HG02981 (cell line): ENCODE measurements at regions not wholly inside any gene's neighbourhood (a gene's known extent, or its start where the extent isn't known, plus 50 kb on each side); places are given as distances from the start of the nearest gene placed in this dataset.
"Not testable (repeated sequence)": the region's sequence is repeated elsewhere in the genome, so short reads cannot be mapped to it uniquely, and the experiment has no call there.

Source experiments
- ATAC-seq: cut with Tn5 transposase; IDR thresholded peaks from one replicate; pipeline ENCODE4 v1.9.1; 2021; ENCODE audit warnings: mild to moderate bottlenecking, moderate library complexity; ENCODE audit not compliant: unreplicated experiment

DNA sequence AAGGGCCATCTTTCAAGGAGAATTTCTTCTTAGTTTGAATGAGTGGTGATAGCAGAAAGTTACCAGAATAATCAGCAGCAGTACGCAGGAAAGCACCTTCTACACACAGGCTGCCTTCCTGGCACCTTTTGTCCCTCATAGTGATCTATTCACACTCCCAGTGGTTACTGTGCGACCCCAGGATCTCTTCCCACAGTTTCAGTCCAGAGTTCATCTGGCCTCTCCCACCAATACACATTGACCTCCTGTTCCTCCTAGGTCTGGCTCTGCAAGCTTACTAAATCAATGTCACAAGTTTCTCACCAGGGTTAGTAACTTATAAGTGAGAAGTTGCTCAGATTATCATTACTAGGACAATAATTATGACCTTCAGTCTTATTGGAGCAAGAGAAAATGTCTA lies 99.1 kb upstream of the PIK3R1 start:
- no peak for ATAC-seq

- no peak for ATAC-seq
These were observed 100.0 kb upstream of the PIK3R1 start for GRCh38 chr5:68115584-68115983.

DNA sequence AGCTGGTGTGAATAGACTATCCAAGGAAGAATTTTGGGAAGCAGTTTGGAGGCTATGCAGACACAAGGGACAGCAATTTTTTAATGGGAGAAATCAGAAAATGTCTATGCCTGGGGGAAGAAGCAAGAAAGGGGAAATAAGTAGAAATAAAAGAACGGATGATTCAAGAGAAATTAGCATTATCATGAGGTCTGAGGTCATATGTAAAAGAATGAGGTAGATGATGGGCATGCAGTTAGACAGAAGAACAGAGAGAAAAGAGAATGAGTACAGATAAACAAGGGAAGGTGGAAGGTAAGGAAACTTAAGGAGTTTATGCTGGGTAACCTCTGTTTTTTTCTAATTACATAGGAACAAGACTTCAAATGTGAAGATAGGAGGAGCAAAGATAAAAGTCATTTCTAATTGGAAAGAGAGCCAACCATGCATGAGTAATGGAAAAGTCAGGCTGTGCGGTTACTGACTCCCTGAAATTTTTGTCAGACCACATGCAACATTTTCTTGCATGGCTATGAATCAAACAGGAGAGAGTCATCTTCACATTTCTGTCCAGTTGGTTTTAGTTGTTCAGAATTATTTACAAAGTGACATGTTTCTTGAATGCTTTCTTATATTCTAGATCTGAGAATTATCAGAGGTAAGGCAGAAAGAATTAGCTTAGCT lies 101.0 kb upstream of the PIK3R1 start:
- no peak for ATAC-seq

DNA sequence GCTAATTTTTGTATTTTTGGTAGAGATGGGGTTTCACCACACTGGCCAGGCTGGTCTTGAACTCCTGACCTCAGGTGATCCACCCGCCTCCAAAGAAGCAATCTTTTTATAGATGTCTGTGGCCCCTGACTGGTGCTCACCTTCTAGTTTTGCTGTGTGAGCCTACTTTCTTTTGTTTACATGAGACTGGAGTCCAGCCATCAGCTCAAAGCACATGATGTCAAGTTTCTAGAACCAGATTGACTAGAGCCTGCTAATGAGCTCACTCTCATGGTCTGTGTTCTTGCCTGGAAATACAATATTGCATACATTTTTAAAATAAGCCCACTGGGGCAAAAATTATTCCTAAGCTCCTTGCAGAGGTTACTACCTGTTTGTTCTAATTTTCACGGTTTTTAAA lies 102.9 kb upstream of the PIK3R1 start:
- ATAC-seq = no peak

- no peak for ATAC-seq
These were observed 104.7 kb upstream of the PIK3R1 start for GRCh38 chr5:68110894-68111293.

GRCh38 chr5:68110264-68110663 lies 105.3 kb upstream of the PIK3R1 start:
- ATAC-seq = no peak

GRCh38 chr5:68104217-68104616 lies 111.3 kb upstream of the PIK3R1 start:
- ATAC-seq = not testable (repeated sequence)

- not testable (repeated sequence) for ATAC-seq
These were observed 112.3 kb upstream of the PIK3R1 start for GRCh38 chr5:68103297-68103696.

GRCh38 chr5:68099327-68099726 lies 116.2 kb upstream of the PIK3R1 start:
- no peak for ATAC-seq

GRCh38 chr5:68093455-68094159 lies 121.9 kb upstream of the PIK3R1 start:
- ATAC-seq = no peak

- ATAC-seq = no peak
These were observed 127.3 kb upstream of the PIK3R1 start for GRCh38 chr5:68088302-68088701.

DNA sequence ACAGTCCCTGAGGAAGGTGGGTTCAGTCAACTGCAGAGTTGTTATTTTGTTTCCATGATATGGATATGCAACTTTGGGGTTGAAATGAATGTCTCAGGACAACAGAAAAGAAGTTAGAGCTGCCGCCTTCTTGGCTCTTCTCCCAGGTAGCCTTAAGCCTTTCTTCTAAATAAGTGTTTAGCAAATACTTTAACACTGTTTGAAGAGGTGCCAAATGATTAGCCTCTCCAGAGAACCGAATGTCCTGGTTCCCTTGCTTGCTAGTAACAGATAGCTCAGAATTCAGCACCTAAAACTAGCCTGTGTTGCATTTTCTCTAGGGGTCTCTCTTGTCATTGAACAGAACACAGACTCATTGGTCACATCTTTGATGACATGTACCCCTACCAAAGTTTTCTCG lies 127.7 kb upstream of the PIK3R1 start:
- no peak for ATAC-seq

GRCh38 chr5:68086857-68087256 lies 128.7 kb upstream of the PIK3R1 start:
- ATAC-seq = no peak

DNA sequence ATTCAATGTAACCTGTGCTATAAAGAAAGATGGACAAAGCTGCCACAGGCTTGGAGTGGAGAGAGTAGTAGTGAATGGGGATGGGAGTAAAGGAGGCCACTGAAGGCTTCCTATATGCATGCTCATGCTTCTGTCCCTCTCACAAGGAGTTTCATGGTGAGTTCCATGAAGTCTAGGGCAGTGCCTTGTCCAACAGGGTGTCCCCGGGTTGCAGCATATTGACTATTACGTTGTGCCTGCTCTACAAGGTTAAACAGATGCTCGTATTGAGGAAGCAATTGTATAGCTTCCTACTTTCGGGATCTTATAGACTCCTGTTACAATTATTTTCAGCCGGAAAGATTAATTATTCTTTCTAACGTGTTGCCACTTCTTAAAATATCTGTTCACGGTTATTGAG lies 129.1 kb upstream of the PIK3R1 start:
- ATAC-seq = no peak

GRCh38 chr5:68084396-68084795 lies 131.2 kb upstream of the PIK3R1 start:
- no peak for ATAC-seq

GRCh38 chr5:68080282-68081050 lies 135.1 kb upstream of the PIK3R1 start:
- no peak for ATAC-seq

- no peak for ATAC-seq
These were observed 138.1 kb upstream of the PIK3R1 start for GRCh38 chr5:68077349-68077894.

DNA sequence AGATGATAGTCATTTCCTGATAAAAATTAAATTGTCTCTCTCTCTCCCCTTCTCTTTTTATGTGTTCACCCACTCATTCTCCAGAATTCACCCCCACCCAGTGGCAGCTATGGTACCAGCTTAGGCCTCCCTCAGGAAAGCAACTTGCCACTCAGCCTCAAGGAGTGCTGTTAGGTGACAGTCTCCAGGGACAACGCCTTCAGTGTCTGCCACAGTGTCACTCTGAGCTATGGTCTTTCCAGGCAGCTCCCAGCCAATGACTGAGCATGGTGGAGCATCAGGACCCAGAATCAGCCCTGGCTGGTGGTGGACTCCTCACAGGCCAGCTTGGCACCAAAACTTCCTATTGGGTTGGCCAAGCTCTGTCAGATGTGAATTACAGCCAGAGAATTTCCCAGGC lies 140.9 kb upstream of the PIK3R1 start:
- no peak for ATAC-seq

- ATAC-seq = no peak
These were observed 141.4 kb upstream of the PIK3R1 start for GRCh38 chr5:68074048-68074632.

GRCh38 chr5:68071736-68072135 lies 143.8 kb upstream of the PIK3R1 start:
- no peak for ATAC-seq

DNA sequence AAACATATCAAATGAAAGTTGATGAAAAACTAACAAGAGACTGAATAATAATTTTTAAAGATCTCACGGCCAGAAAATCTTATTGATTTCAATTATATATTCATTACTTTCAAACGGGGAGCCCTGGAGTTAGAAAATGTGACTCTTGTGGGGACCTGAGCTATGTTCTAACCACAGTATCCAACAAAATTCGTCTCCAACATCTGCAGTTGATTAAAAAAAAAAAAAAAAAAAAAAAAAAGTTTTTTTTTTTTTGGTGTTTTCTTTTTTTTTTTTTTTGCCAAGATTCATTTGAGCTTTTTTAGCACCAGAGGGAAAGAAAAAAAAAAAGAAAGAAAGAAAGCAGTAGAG lies 144.3 kb upstream of the PIK3R1 start:
- ATAC-seq = no peak
